Right lobe of liver (tissue), 4 donors: ENCODE measurements at regions not wholly inside any gene's neighbourhood (a gene's known extent, or its start where the extent isn't known, plus 50 kb on each side); places are given as distances from the start of the nearest gene placed in this dataset.

Experiments
- CTCF ChIP-seq, 4 donors: fragments of 200-600 bp in 3 of 4; fragments of 450-650 bp in 1 of 4; IDR thresholded peaks; one replicate each; pipeline versions ENCODE4 v1.5.1 to v1.8.0; 2016 to 2022; ENCODE audit warnings: antibody characterized with exemption in 4 of 4, mild to moderate bottlenecking in 2 of 4
- POLR2A ChIP-seq: fragments of 450-650 bp; IDR thresholded peaks from one replicate; pipeline ENCODE4 v1.6.1; 2017; ENCODE audit warnings: antibody characterized with exemption, mild to moderate bottlenecking
- donor health status: DM: no; HTN: no; CAD: no.
- donor health status: DM: no; HTN: no; CAD: no.
- donor health status: DM: no; HTN: yes; CAD: no.

DNA sequence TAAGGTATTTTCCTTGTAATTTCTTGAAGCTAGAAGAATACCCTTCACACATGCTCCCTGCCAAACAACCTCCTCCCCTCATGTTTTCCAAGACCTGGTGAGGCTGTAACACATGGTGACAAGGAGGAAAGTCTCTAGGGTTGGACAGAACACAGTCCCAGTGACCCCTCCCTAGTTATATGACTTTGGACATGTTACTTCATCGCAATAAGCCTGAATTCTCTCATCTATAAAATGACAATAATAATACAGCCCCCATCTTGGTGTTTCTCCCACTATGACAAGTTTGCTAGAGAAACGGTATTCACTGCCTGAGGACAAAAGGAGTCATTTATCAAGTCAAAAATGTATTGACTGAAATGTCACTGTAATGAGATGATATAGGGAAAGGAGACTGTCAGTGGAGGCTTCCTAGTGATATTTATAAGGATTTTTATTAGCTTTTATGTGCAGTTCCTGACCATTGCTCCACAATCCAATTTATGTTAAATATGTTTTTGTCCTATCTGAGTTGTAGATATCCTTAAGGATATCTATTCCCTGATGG lies 464.4 kb downstream of the SUCLG1 start:
- no peak for TF ChIP-seq POLR2A
- no peak for TF ChIP-seq CTCF (IDR thresholded peaks at IDR 0.05)
